Right lobe of liver (tissue), 6 donors: ENCODE measurements at regions not wholly inside any gene's neighbourhood (a gene's known extent, or its start where the extent isn't known, plus 50 kb on each side); places are given as distances from the start of the nearest gene placed in this dataset.
"Not testable (repeated sequence)": the region's sequence is repeated elsewhere in the genome, so short reads cannot be mapped to it uniquely, and the experiment has no call there.

ENCODE experiments used
- ATAC-seq, 4 donors: fragments of 200-7000 bp; cut with Tn5 transposase; one replicate each; pipeline ENCODE4 v1.9.1; 2020; ENCODE audit warnings: mild to moderate bottlenecking in 4 of 4, moderate library complexity in 4 of 4
- DNase-seq, 3 donors: peaks; one replicate each; pipeline ENCODE4 v3.0.0-alpha.2; 2020
- H3K27ac ChIP-seq, 3 donors: fragments of 200-600 bp; one replicate each; pipeline ENCODE4 v1.8.0; 2022
- H3K27me3 ChIP-seq, 2 donors: fragments of 200-600 bp; one replicate each; pipeline ENCODE4 v1.8.0; 2022
- H3K36me3 ChIP-seq, 4 donors: fragments of 200-600 bp; sonication (generic) in 1 of 4; one replicate each; pipeline versions ENCODE4 v1.5.1 to v1.8.0; 2017 to 2022; ENCODE audit warnings: control low read depth in 1 of 4
- H3K4me1 ChIP-seq, 4 donors: fragments of 200-600 bp; sonication (generic) in 1 of 4; one replicate each; pipeline versions ENCODE4 v1.5.1 to v1.8.0; 2017 to 2022; ENCODE audit warnings: control low read depth in 1 of 4
- H3K4me3 ChIP-seq, 3 donors: fragments of 200-600 bp; one replicate each; pipeline ENCODE4 v1.8.0; 2022
- H3K9me3 ChIP-seq, 4 donors: fragments of 200-600 bp; sonication (generic) in 1 of 4; one replicate each; pipeline versions ENCODE4 v1.5.1 to v1.8.0; 2017 to 2022; ENCODE audit warnings: control low read depth in 1 of 4
- POLR2A ChIP-seq: fragments of 450-650 bp; IDR thresholded peaks from one replicate; pipeline ENCODE4 v1.6.1; 2017; ENCODE audit warnings: antibody characterized with exemption, mild to moderate bottlenecking
- WGBS: methylation state at CpG from one replicate; pipeline ENCODE4 v1.1.6; 2018; ENCODE audit warnings: low coverage, low lambda C conversion rate; ENCODE audit not compliant: insufficient coverage; ENCODE audit errors: missing lambda C conversion rate; 5-methylcytosine and 5-hydroxymethylcytosine counted together
- intact Hi-C, 2 donors: fragments of 100-400 bp; cut with DNase I; formaldehyde crosslinking; loops; one replicate each; pipeline versions ENCODE4 v1.11.2 to v1.14.1; 2022
- TF ChIP-seq, protein P1 (sequence below), 4 donors: fragments of 200-600 bp in 3 of 4; fragments of 450-650 bp in 1 of 4; IDR thresholded peaks; one replicate each; pipeline versions ENCODE4 v1.5.1 to v1.8.0; 2016 to 2022; ENCODE audit warnings: antibody characterized with exemption in 4 of 4, mild to moderate bottlenecking in 2 of 4
- donor health status: DM: no; HTN: yes; CAD: no.
- donor health status: DM: no; HTN: no; CAD: no.
- donor health status: DM: no; HTN: no; CAD: no.
- donor health status: DM: no; HTN: yes; CAD: no.
- donor health status: DM: no; HTN: yes; CAD: no.

DNA sequence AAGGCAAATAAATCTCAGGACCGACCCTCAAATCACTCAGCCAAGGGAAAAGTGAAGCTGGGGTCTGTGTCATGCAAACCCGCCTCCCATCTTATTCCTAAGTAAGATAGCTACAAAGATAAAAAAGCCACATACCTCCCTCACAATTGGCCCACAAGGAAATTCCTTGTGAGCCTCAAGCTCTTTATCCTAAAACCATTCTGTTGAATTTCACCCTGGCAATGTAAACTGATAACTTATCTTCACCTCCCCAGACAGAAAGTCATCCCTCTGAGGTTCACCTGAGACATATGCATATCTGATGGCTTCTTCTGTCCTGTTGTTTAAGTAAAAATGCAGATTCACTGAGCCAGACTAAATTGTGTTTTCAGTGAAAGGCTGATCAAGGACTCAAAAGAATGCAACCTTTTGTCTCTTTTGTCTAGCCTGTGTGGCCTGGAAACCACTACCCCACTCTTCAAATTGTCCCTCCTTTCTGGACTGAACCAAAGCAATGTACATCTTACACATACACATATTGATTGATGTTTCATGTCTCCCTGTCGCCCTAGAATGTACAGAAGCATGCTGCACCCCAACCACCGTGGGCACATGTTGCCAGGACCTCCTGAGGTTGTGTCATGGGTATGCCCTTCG is 91.3 kb downstream of the MFAP3L start:
- no peaks in the 10 kb centered on the region for H3K9me3 ChIP-seq
- H3K27ac ChIP-seq, result no peak overlapping the region
- no peaks in the 10 kb centered on the region for H3K27me3 ChIP-seq
- H3K4me1 ChIP-seq, result no peaks in the 10 kb centered on the region
- intact Hi-C loops, result no loop called here
- ATAC-seq (no peak), DNase-seq (no peak)
- 83% methylated on average over 5 of the region's 5 CpGs for WGBS
- H3K4me3 ChIP-seq, result no peak overlapping the region
- TF ChIP-seq POLR2A, result no peak
- TF ChIP-seq, protein P1, sequence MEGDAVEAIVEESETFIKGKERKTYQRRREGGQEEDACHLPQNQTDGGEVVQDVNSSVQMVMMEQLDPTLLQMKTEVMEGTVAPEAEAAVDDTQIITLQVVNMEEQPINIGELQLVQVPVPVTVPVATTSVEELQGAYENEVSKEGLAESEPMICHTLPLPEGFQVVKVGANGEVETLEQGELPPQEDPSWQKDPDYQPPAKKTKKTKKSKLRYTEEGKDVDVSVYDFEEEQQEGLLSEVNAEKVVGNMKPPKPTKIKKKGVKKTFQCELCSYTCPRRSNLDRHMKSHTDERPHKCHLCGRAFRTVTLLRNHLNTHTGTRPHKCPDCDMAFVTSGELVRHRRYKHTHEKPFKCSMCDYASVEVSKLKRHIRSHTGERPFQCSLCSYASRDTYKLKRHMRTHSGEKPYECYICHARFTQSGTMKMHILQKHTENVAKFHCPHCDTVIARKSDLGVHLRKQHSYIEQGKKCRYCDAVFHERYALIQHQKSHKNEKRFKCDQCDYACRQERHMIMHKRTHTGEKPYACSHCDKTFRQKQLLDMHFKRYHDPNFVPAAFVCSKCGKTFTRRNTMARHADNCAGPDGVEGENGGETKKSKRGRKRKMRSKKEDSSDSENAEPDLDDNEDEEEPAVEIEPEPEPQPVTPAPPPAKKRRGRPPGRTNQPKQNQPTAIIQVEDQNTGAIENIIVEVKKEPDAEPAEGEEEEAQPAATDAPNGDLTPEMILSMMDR (IDR thresholded peaks at IDR 0.05), result no peak
- H3K36me3 ChIP-seq, result no peaks in the 10 kb centered on the region

DNA sequence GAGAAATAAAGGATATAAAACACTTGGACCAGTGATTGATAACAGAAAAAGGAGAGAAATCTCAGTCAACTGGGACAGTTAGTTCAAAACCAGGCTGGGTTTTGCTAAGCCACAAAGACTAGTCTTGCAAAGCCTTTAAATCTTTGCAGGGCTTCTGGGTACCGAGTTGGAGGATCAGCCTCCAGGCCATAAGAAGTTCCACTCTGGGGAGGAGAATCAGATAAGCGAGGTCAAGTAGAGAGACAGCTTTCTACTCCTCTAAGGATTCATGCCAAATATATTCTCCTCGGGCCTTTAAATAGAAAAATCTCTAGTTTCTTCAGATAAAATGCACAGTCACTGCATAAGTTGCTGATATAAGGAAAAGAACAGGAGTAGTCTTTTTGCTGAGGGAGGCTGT is 92.7 kb downstream of the MFAP3L start:
- no peak for TF ChIP-seq POLR2A
- TF ChIP-seq, protein P1 (IDR thresholded peaks at IDR 0.05), result no peak

DNA sequence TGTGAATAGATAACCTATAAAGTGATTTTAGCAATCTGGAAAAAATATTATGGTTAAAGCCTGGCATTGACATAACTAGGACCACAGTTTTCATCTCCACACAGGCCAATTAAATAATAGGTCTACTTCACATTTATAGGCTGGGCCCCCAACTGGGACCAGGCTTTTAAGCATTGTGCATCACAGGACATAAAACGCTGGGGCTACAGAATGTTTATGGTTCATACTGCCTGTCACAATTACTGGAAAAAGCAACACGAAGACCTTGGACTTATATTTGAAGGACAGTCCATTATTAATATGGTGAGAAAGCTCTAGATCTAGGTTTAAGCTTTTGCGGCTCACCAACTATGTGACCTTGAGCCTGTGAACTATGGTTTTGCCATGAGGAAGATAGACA is 94.2 kb downstream of the MFAP3L start:
- H3K4me1 ChIP-seq, result peaks cover 0 to 7% (median 2%) of the 10 kb centered on the region in 4 donors
- no peaks in the 10 kb centered on the region for H3K9me3 ChIP-seq
- no peak overlapping the region for H3K27ac ChIP-seq
- ATAC-seq, result no peak
- intact Hi-C loops, result no loop called here
- H3K27me3 ChIP-seq, result no peaks in the 10 kb centered on the region
- TF ChIP-seq, protein P1 (IDR thresholded peaks at IDR 0.05), result no peak
- TF ChIP-seq POLR2A, result no peak
- no peaks in the 10 kb centered on the region for H3K36me3 ChIP-seq
- H3K4me3 ChIP-seq, result no peak overlapping the region
- WGBS, result 81% methylated on average over 3 of the region's 3 CpGs
- no peak for DNase-seq

More for the DNA sequence above, 92.7 kb downstream of the MFAP3L start:
- no peaks in the 10 kb centered on the region for H3K27me3 ChIP-seq
- intact Hi-C loops, result no loop called here
- ATAC-seq (no peak), DNase-seq (no peak)
- H3K9me3 ChIP-seq, result no peaks in the 10 kb centered on the region
- H3K4me3 ChIP-seq, result no peak overlapping the region
- H3K27ac ChIP-seq, result no peak overlapping the region
- WGBS, result 53% methylated on average over 2 of the region's 3 CpGs
- no peaks in the 10 kb centered on the region for H3K36me3 ChIP-seq
- no peaks in the 10 kb centered on the region for H3K4me1 ChIP-seq

DNA sequence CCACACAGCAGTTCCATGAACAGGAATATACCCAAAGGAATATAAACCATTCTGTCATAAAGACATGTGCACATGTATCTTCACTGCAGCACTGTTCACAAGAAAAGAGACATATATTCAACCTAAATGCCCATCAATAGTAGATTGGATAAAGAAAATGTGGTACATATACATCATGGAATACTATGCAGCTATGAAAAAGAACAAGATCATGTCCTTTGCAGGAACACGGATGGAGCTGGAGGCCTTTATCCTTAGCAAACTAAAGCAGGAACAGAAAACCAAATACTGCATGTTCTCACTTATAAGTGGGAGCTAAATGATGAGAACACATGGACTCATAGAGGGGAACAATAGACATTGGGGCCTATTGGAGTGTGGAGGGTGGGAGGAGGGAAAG is 95.4 kb downstream of the MFAP3L start:
- intact Hi-C loops, H3K27ac ChIP-seq, DNase-seq, H3K4me3 ChIP-seq, H3K27me3 ChIP-seq, H3K9me3 ChIP-seq, H3K36me3 ChIP-seq, ATAC-seq: not testable (repeated sequence)
- peaks cover 0 to 15% (median 4%) of the 10 kb centered on the region in 4 donors for H3K4me1 ChIP-seq
- WGBS, result 78% methylated on average over 1 of the region's 1 CpG

DNA sequence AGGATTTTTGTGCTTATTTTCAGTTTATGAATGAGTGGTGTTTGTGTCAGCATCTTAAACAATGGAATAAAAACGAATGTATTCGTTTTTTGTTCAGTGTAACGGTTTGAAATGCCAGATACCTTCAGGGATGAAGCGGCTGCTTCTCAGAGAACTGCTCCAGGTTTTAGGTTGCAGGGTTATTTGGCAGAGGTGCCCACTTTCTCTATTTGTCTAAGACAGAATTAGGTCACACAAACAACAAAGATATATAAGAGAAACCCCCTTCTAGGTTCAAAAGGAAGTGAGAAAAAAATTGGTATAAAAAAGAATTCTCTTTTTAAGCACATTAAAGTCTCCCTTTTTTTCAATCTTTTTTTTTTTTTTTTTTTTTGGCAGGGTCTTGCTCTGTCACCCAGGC is 98.9 kb downstream of the MFAP3L start:
- peak; percentile 79 to 93 (median 88) for ATAC-seq
- Histone ChIP-seq H3K36me3 (no peaks in the 10 kb centered on the region), H3K4me1 (peaks cover 0 to 15% (median 7%) of the 10 kb centered on the region in 4 donors), H3K27ac (no peak overlapping the region), H3K27me3 (no peaks in the 10 kb centered on the region), H3K4me3 (no peak overlapping the region), H3K9me3 (no peaks in the 10 kb centered on the region)
- no peak for TF ChIP-seq POLR2A
- TF ChIP-seq, protein P1 (IDR thresholded peaks at IDR 0.05), result no peak
- 30% methylated on average over 4 of the region's 4 CpGs for WGBS
- intact Hi-C loops, result no loop called here
- DNase-seq, result no peak
